ENCODE measurements at regions not wholly inside any gene's neighbourhood (a gene's known extent, or its start where the extent isn't known, plus 50 kb on each side); places are given as distances from the start of the nearest gene placed in this dataset.

DNA sequence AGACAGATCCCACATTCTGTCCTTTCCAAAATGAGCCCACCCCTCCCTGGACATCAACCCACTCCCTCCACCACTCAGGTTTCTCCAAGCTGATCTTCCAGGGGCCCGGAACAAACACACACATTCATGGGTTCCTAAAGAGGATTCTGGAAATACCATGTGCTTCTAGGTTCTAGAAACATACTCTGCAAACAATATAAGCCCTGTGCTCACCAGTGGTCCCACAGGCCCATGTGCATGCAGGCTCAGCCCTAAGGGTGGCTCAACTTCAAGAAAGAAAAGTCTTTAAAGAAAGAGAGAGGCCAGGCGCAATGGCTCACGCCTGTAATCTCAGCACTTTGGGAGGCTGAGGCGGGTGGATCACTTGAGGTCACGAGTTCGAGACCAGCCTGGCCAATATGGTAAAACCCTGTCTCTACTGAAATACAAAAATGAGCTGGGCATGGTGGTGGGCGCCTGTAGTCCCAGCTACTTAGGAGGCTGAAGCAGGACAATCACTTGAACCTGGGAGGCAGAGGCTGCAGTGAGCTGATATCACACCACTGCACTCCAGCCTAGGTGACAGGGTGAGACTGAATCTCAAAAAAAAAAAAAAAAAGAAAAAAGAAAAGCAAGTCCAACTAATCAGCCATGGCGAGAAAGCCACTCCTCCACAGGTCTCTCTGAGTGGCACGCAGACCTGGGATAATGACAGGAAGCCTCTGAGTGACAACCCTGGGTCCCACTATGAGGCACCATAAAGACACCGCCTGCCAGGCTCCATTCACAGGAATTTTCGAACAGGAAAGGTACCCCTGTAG lies 59.5 kb upstream of the PNMA1 start:
- Mint-ChIP-seq H3K9me3 (no peaks in the 10 kb centered on the region), H3K4me1 (ENCODE audit: low read depth) (peaks cover 85% of the 10 kb centered on the region), H3K4me3 (no peak overlapping the region), H3K36me3 (ENCODE audit: insufficient read depth) (peaks cover 2% of the 10 kb centered on the region), H3K27me3 (ENCODE audit: low read depth) (no peaks in the 10 kb centered on the region)
- ATAC-seq = no peak
- no peak for DNase-seq

DNA sequence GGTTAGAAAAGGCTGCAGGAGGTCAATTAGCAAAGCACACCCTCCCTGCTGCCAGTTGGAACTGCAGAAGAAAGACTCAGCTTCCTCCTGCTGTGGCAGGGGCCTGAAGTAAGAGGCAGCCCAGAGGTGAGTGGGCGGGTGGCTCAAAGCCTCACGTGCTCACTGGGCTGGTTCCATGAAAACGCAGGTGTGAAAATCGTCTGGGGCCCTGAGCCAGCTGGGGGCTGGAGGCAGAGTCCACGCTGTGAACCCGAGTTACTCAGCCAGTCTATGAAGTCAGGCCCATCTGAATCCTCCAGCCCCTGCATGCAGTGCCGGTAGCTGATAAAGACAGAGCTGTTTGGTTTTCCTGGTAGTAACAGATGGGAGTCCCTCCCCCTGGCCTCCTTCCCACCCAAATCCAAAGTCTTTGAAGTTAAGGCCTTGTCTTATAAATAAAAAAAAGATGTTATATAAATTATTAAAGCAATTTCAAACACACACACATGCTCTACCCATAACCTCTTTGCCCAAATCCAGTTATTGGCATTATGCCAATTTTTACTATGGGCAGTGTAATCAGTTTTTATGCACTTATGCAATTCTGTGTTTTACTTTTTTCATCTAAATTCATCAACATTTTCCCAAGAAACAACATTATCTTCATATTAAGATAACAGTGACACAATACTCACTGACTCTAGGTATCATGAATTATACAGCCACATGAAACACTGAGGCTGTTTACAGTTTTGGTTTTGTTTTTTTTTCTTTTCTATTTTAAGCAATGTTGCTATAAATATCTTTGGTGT lies 57.9 kb upstream of the PNMA1 start:
- Mint-ChIP-seq H3K36me3 (ENCODE audit: insufficient read depth) (peaks cover 2% of the 10 kb centered on the region), H3K27me3 (ENCODE audit: low read depth) (no peaks in the 10 kb centered on the region), H3K4me3 (peak overlapping the region; percentile 35), H3K4me1 (ENCODE audit: low read depth) (peaks cover 69% of the 10 kb centered on the region), H3K9me3 (no peaks in the 10 kb centered on the region)
- ATAC-seq (peak; percentile 78 to 80), DNase-seq (peak; percentile 59)

DNA sequence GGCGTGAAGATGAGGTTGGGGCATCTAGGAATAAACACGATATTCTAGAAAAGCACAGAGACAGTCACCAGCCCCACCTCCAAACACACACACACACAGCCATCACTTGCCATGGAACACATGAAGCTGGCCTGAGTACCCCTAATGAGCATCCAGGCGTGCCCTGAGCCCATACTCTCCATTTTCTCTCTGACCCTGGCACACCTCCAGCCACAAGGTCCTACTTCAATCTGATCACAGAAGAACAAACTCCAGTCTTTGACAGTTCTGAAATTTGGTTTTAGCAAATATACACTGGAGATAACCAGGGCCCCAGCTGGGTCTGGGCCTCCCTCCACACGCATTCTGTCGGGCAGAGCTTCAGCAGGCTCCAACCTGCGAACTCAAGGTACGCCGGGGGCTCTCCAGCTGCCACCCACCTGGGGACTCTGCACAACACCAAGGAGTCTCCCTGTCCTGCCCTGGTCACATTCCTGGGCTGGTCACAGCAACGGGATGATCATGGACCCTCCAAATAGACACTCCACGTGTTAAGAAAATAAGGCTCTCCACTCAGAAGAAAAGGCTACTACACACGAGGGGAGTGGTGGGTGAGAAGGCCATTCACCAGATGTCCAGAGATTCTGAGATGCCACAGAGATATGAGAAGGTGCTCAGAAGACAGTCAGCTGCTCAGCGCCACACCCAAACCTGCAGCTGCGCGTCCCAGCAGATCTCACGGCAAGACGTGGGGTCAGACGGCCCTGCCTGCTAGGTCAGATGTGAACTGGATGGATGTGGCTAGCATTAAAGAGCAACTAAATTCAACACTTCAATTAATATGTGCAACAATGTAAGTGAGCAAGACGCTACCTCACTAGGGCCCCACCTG lies 57.0 kb upstream of the PNMA1 start:
- Mint-ChIP-seq H3K36me3 (ENCODE audit: insufficient read depth) (peaks cover 2% of the 10 kb centered on the region), H3K4me1 (ENCODE audit: low read depth) (peaks cover 70% of the 10 kb centered on the region), H3K9me3 (no peaks in the 10 kb centered on the region), H3K27me3 (ENCODE audit: low read depth) (no peaks in the 10 kb centered on the region), H3K4me3 (peak overlapping the region; percentile 35)
- no peak for DNase-seq
- ATAC-seq = peak; percentile 1 to 16

DNA sequence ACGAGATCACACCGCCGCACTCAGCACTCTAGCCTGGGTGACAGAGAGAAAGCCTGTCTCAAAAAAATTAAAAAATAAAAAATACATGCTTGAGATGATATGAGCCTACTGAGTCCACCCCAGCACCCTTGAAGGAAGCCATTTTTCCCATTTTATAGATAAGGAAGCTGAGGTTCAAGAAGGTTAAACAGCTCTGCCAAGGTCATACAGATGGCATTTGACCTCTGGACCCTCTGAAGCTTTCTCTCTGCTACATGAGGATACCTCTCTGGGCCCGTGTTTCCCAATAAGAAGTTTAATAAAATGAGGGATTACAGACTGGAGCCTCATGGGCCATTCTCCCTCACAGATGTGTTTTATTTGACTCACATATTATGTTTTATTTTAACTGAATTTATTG lies 53.9 kb upstream of the PNMA1 start:
- Mint-ChIP-seq H3K4me1 (ENCODE audit: low read depth) (peaks cover 69% of the 10 kb centered on the region), H3K36me3 (ENCODE audit: insufficient read depth) (peaks cover 4% of the 10 kb centered on the region), H3K27me3 (ENCODE audit: low read depth) (no peaks in the 10 kb centered on the region), H3K9me3 (no peaks in the 10 kb centered on the region), H3K4me3 (no peak overlapping the region)
- DNase-seq (no peak), ATAC-seq (no peak)

DNA sequence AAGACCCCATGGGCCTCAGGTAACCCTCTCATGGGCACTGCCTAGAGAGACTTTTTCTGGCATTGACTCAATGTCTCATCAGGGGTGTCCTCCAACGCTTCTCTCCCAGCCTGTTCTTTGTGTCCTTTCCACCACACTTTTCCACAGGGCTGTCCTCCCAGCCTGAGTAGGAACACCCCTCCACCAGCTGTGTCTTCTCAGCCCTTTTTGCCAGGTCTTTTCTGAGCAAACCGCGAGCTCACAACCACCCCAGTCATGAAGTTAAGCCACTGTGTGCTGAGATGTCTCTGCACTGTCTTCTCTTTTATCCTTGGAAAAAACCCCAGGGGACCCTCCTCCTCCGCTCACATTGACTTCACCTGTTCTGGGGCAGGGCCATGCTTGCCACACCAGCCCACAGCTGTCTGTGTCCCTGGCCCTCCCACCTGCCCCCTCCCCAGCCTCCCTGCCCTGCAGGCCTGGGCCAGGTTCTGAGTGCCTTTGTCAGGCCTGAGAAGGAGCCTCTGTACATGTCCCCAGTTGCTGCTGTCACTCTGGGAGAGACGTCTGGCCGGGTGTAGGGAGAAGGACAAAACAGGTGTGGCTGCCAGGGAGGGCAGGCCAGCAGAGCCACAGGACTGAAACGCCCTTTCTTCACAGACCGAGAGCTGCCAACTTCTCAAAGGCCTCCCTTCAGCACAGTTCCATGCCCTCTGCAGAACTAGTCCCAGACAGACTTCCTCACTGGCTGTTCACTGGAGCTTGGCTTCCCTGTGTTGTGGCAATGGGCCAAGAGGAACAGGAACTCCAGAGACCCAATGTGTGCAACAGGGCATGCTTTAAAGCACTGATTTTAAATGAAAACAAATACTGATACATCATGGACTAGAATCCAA lies 50.5 kb upstream of the PNMA1 start:
- DNase-seq (no peak), ATAC-seq (no peak)
- peaks cover 69% of the 10 kb centered on the region for H3K4me1 Mint-ChIP-seq (ENCODE audit: low read depth)
- no peaks in the 10 kb centered on the region for H3K9me3 Mint-ChIP-seq
- H3K36me3 Mint-ChIP-seq (ENCODE audit: insufficient read depth) = peaks cover 2% of the 10 kb centered on the region
- no peak overlapping the region for H3K4me3 Mint-ChIP-seq
- no peaks in the 10 kb centered on the region for H3K27me3 Mint-ChIP-seq (ENCODE audit: low read depth)
